Stimulated activated CD4-positive, alpha-beta T cell treated with anti-CD3 and anti-CD28 coated beads, Interleukin-15, amount 100 ng/mL, for 48 hours (primary cell): ENCODE measurements at regions not wholly inside any gene's neighbourhood (a gene's known extent, or its start where the extent isn't known, plus 50 kb on each side); places are given as distances from the start of the nearest gene placed in this dataset.
"Not testable (repeated sequence)": the region's sequence is repeated elsewhere in the genome, so short reads cannot be mapped to it uniquely, and the experiment has no call there.

ENCODE experiments used
- DNase-seq, 2 donors: peaks; one replicate each; pipeline ENCODE4 v3.0.0-alpha.2; 2020; ENCODE audit warnings: low read depth in 2 of 2

DNA sequence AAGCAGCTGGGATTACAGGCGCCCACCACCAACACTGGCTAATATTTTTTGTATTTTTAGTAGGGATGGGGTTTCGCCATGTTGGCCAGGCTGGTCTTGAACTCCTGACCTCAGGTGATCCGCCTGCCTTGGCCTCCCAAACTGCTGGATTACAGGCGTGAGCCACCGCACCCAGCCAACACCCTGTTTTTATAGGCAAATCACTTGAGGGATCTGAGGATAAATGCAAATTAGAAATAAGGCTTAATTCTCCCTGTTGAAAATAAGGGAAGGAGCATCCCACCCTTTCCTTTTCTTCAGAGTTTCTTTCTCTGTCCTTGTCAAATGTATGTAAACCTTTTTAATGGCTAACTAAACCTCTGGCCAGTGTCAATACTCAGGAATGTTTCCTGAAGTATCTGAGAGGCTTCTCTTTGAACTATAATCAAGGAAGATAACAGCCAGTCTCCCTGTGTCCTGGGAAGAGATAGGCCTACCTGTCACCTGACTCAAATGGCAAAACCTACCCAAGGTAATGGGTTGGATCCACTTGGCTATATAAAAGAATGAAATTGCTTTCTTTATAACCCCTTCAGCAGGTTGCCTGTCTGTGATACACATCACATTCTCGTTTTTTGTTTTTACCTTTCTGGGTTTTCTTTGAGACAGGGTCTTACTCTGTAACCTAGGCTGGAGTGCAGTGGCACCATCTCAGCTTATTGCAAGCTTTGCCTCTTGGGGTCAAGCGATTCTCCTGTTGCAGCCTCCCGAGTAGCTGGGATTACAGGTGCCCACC lies 64.5 kb upstream of the TNFAIP3 start:
- DNase-seq: no peak

GRCh38 chr6:137804637-137805036 lies 62.4 kb upstream of the TNFAIP3 start:
- DNase-seq: no peak

DNA sequence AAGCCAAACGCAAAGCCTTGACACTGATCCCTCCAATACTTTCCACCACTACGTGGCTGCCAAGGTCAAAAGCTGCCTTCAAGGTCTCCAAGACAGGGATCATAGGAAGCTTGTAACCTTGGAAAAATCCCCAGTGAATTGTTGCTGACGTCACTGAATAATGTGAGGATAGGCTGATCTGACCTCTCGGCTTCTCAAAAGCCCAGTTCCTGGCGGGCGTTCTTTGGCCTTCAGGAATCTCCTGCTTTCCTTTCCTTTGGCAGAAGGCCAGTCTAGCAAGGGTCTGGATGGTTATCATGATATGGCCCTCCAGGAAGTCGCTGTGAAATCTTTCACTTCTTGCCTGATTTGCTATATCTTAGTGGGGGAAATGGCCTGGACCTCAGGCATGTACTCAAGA lies 61.4 kb upstream of the TNFAIP3 start:
- DNase-seq: no peak

GRCh38 chr6:137806914-137807682 lies 60.0 kb upstream of the TNFAIP3 start:
- DNase-seq: no peak

GRCh38 chr6:137808191-137808590 lies 58.9 kb upstream of the TNFAIP3 start:
- no peak for DNase-seq

GRCh38 chr6:137808836-137809315 lies 58.2 kb upstream of the TNFAIP3 start:
- no peak for DNase-seq

DNA sequence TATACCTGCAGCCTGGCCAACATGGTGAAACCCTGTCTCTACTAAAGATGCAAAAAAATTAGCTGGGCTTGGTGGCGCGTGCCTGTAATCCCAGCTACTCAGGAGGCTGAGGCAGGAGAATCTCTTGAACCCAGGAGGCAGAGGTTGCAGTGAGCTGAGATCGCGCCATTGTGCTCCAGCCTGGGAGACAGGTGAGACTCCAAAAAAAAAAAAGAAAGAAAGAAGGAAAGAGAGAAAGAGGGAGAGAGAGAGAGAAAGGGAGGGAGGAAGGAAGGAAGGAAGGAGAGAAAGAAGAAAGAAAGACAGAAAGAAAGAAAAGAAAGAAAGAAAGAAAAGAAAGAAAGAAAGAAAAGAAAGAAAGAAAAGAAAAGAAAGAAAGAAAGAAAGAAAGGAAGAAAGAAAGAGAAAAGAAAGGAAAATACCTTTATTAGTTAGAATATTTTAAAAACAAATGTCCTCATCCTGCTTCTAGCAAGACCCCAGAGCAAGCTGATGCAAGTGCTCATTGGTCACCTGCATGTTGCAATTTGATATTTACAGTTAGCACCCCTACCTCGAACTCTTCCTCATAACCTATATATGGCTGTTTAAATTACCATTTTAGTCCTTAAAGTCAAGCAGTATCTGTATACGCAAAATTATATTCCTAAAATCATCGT lies 57.0 kb upstream of the TNFAIP3 start:
- DNase-seq: not testable (repeated sequence)

GRCh38 chr6:137810554-137811120 lies 56.4 kb upstream of the TNFAIP3 start:
- DNase-seq: no peak

DNA sequence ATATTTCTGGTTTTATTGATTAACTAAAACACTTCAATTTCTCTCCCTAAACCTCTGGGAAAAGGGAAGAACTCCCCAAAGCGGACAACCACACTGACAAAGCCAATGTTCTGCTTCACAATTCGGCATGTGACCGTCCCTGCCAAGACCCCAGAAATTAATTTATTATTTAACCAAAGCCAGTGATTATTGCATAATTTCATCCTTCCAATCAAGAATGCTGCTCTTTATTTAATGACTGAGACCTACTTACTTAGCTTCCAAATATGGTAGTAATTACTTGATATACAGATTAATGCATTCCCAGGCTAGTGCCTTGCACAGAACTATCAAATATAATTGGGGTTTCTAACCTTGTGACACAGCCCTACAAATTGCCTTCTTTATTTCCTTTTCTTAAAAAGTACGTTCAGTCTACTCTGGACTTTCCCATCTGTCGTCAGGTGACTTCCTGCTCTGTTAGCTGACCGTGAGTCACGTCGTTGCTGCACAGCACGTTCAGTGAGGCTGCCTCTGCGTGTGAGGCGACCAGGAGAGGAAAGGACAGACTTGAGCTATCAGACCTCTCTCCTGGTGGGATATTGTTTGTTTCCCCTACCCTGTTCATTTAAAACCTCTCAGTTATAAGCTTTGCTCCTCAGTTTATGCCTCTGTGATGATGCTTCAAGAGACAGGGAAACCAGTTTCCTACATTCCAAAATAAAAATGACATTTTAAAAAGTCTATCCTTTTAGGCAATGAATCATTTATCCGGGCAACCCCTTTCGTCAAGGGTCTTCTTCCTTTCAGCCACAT lies 55.7 kb upstream of the TNFAIP3 start:
- peak; percentile 73 to 77 for DNase-seq

DNA sequence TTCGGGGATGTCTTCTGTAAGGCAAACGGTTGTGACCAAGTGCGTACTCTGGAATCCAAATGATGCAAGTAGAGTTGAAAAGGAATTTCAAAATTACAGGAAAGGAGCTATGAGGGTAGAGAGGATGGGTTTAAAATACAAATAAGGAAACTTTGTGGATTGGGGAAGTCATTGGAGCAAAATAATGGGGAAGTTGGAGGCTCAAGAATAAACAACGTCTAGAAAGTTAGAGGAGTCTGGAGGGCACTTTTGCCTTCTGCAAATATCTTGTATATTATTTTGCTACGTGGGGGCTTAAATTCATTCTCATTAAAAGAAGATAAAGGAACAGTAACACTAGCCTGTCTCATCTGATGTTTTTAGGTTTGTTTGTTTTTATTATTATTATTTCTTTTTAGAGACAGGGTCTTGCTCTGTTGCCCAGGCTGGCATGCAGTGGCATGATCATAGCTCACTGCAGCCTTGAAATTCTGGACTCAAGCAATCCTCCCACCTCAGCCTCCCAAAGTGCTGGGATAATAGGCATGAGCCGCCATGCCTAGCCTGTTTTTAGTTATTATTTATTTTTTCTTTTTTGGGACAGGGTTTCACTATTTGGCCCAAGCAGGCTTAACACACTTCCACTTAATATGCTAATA lies 55.0 kb upstream of the TNFAIP3 start:
- no peak for DNase-seq

GRCh38 chr6:137813308-137813970 lies 53.6 kb upstream of the TNFAIP3 start:
- no peak for DNase-seq

GRCh38 chr6:137814030-137814429 lies 53.0 kb upstream of the TNFAIP3 start:
- DNase-seq: not testable (repeated sequence)

DNA sequence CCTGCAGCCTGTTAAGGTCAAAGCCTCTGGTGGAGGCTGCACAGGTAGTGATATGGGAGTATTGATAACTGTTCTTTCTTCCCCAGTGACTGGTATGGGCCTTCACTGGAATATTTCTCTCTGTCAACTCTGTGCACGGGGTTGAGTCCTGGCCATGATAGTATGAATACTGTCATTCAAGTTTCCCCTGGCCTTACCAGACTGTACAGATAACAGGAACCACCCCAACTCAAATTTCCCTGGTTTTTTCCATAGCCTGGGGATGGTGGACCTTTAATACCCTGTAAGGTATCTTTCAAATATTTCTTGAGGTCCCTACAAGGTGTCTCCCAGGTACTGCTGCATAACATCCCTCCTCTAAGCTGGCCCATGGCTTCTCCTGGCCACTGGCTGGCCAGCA lies 51.4 kb upstream of the TNFAIP3 start:
- no peak for DNase-seq

GRCh38 chr6:137816133-137816579 lies 50.9 kb upstream of the TNFAIP3 start:
- DNase-seq: no peak

DNA sequence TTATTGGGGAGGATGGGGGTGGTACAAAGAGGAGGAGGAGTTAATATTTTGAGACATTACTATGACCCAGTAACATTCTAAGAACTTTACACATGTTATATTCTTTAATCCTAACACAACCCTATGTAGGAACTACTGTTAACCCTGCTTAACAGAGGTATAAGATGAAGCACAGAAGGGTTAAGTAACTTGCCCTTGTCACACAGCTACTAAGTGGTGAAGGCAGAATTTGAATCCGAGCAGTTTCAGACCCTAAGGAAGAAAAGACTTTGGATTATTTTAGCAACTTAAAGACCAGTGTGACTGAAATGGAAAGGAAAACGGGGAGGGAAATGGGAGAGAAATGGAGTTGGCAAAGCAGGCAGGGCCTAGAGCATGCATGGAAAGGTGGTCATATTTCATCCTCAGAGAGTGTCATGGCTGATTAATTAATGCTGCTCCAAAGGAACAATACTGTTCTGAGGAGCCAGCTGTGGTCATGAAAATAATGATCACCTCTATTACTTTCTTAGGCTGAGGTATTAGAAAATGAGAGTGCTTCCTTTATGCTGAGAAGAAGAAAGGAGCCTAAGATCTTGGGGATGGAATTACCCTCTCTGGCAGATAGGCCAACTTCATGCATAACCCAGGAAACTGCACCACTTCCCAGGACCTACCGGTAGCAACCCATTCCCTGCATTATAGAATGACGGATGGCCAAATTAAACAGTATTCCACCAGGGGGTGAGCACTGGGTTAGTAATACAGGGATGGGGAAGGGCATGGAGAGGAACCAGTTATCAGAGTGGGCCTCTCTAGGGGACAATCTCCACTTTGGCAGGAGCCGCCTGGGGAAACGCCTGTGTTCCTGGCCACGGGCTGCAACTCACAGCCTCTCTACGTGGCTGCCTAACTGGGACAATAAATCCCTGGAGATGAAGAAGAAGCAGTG lies 50.1 kb upstream of the TNFAIP3 start:
- no peak for DNase-seq
